Liver (tissue), 8 donors: ENCODE measurements at regions not wholly inside any gene's neighbourhood (a gene's known extent, or its start where the extent isn't known, plus 50 kb on each side); places are given as distances from the start of the nearest gene placed in this dataset.

Source experiments
- DNase-seq: peaks from one replicate; pipeline ENCODE4 v3.0.0-alpha.2; 2017; ENCODE audit warnings: low spot score
- H3K27ac ChIP-seq, 2 donors: one replicate each; pipeline ENCODE4 v1.7.0; 2013; ENCODE audit warnings: inconsistent platforms in 2 of 2, low read length in 2 of 2, control low read depth in 1 of 2, low read depth in 1 of 2, mild to moderate bottlenecking in 1 of 2
- H3K27me3 ChIP-seq, 4 donors: one replicate each; pipeline versions ENCODE4 v1.6.1 to v1.7.0; 2013; ENCODE audit warnings: low read length in 3 of 4, inconsistent platforms in 1 of 4, mild to moderate bottlenecking in 1 of 4, moderate library complexity in 1 of 4; ENCODE audit not compliant: control insufficient read depth in 4 of 4, insufficient read depth in 4 of 4
- H3K36me3 ChIP-seq, 4 donors: one replicate each; pipeline versions ENCODE4 v1.6.1 to v1.7.0; 2013; ENCODE audit warnings: low read length in 3 of 4, mild to moderate bottlenecking in 3 of 4, low read depth in 1 of 4, moderate library complexity in 1 of 4; ENCODE audit not compliant: control insufficient read depth in 4 of 4, insufficient read depth in 3 of 4
- H3K4me1 ChIP-seq, 4 donors: one replicate each; pipeline versions ENCODE4 v1.6.1 to v1.7.0; 2013; ENCODE audit warnings: low read length in 3 of 4, mild to moderate bottlenecking in 3 of 4, moderate library complexity in 1 of 4; ENCODE audit not compliant: control insufficient read depth in 4 of 4, insufficient read depth in 4 of 4
- H3K4me3 ChIP-seq, 3 donors: one replicate each; pipeline versions ENCODE4 v1.6.1 to v1.7.0; 2013; ENCODE audit warnings: low read length in 3 of 3, control low read depth in 1 of 3, low read depth in 1 of 3, mild to moderate bottlenecking in 1 of 3
- H3K9ac ChIP-seq, 2 donors: one replicate each; pipeline ENCODE4 v1.7.0; 2013; ENCODE audit warnings: low read length in 2 of 2, mild to moderate bottlenecking in 2 of 2, moderate library complexity in 2 of 2, control low read depth in 1 of 2, low read depth in 1 of 2
- H3K9me3 ChIP-seq, 4 donors: one replicate each; pipeline versions ENCODE4 v1.6.1 to v1.7.0; 2013; ENCODE audit warnings: low read length in 3 of 4; ENCODE audit not compliant: control insufficient read depth in 4 of 4
- EGR1 ChIP-seq, 2 donors: IDR thresholded peaks; 2 replicates each; pipeline ENCODE4 v1.6.1; 2016 to 2018; ENCODE audit warnings: antibody characterized with exemption in 2 of 2, low read depth in 2 of 2
- FOXA1 ChIP-seq: IDR thresholded peaks from 2 replicates; pipeline ENCODE4 v1.6.1; 2016; ENCODE audit warnings: antibody characterized with exemption
- FOXA2 ChIP-seq: IDR thresholded peaks from 2 replicates; pipeline ENCODE4 v1.6.1; 2016; ENCODE audit warnings: antibody characterized with exemption
- GABPA ChIP-seq, 2 donors: IDR thresholded peaks in 1 of 2; conservative IDR thresholded peaks in 1 of 2; 2 replicates each; pipeline ENCODE4 v1.6.1; 2016; ENCODE audit warnings: antibody characterized with exemption in 2 of 2, mild to moderate bottlenecking in 1 of 2, moderate library complexity in 1 of 2
- HNF4G ChIP-seq: IDR thresholded peaks from 2 replicates; pipeline ENCODE4 v1.6.1; 2016; ENCODE audit warnings: antibody characterized with exemption
- JUND ChIP-seq, 2 donors: IDR thresholded peaks; 2 replicates each; pipeline ENCODE4 v1.6.1; 2016; ENCODE audit warnings: antibody characterized with exemption in 2 of 2
- NR2F2 ChIP-seq: IDR thresholded peaks from 2 replicates; pipeline ENCODE4 v1.6.1; 2016; ENCODE audit warnings: antibody characterized with exemption
- RAD21 ChIP-seq, 2 donors: IDR thresholded peaks; 2 replicates each; pipeline ENCODE4 v1.6.1; 2016; ENCODE audit warnings: antibody characterized with exemption in 2 of 2, mild to moderate bottlenecking in 2 of 2
- RXRA ChIP-seq, 2 donors: IDR thresholded peaks; 2 replicates each; pipeline ENCODE4 v1.6.1; 2017 to 2018; ENCODE audit warnings: antibody characterized with exemption in 2 of 2, mild to moderate bottlenecking in 1 of 2
- TAF1 ChIP-seq: conservative IDR thresholded peaks from 2 replicates; pipeline ENCODE4 v1.6.1; 2016; ENCODE audit warnings: antibody characterized with exemption, mild to moderate bottlenecking
- WGBS: extraction: QIAGEN DNeasy Blood & Tissue Kit; methylation state at CpG from one replicate; pipeline ENCODE4 v1.1.7; 2013; 5-methylcytosine and 5-hydroxymethylcytosine counted together
- TF ChIP-seq, protein P1 (sequence below): fragments of 150-350 bp; IDR thresholded peaks from 2 replicates; pipeline ENCODE4 v1.5.1; 2017; ENCODE audit warnings: improper control_type of control experiment, low read depth, low read length; ENCODE audit not compliant: missing input control
- TF ChIP-seq, protein P2 (sequence below): IDR thresholded peaks from 2 replicates; pipeline ENCODE4 v1.6.1; 2016; ENCODE audit warnings: antibody characterized with exemption
- TF ChIP-seq, protein P3 (sequence below): IDR thresholded peaks from 2 replicates; pipeline ENCODE4 v1.6.1; 2016; ENCODE audit warnings: antibody characterized with exemption, mild to moderate bottlenecking
- TF ChIP-seq, protein P4 (sequence below): IDR thresholded peaks from 2 replicates; pipeline ENCODE4 v1.6.1; 2016; ENCODE audit warnings: antibody characterized with exemption
- donor health status: healthy.
- donor health status: healthy.
- donor health status: healthy.
- donor health status: healthy.
- donor health status: healthy.

DNA sequence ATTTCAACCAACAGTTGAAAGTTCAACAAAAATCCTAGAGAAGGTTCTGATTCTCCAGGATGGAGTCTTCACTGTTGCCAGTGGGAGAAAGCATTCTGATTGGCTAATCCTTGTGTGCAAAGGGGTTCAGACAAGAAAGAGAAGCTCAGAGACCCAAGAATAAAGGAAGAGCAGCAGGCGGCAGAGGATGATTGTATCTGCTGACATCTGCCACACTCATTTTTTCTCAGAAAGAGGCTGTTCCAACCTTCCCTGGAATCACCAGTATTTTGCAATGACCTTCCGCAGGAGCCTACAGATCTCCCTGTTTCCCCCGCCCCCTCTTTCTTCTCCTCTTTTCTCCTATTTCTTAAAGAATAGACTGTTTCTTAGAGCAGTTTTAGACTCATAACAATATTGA is 376.7 kb downstream of the CDH26 start:
- Histone ChIP-seq H3K9ac (no peak overlapping the region), H3K36me3 (no peaks in the 10 kb centered on the region), H3K4me1 (no peaks in the 10 kb centered on the region), H3K27ac (no peak overlapping the region), H3K27me3 (no peaks in the 10 kb centered on the region), H3K9me3 (no peaks in the 10 kb centered on the region), H3K4me3 (no peak overlapping the region)
- TF ChIP-seq, protein P1, sequence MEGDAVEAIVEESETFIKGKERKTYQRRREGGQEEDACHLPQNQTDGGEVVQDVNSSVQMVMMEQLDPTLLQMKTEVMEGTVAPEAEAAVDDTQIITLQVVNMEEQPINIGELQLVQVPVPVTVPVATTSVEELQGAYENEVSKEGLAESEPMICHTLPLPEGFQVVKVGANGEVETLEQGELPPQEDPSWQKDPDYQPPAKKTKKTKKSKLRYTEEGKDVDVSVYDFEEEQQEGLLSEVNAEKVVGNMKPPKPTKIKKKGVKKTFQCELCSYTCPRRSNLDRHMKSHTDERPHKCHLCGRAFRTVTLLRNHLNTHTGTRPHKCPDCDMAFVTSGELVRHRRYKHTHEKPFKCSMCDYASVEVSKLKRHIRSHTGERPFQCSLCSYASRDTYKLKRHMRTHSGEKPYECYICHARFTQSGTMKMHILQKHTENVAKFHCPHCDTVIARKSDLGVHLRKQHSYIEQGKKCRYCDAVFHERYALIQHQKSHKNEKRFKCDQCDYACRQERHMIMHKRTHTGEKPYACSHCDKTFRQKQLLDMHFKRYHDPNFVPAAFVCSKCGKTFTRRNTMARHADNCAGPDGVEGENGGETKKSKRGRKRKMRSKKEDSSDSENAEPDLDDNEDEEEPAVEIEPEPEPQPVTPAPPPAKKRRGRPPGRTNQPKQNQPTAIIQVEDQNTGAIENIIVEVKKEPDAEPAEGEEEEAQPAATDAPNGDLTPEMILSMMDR = no peak
- TF ChIP-seq RXRA (IDR thresholded peaks at IDR 0.05) (no peak), FOXA1 (no peak), HNF4G (no peak), NR2F2 (no peak), GABPA (IDR thresholded peaks at IDR 0.05 in 1 of 2, conservative IDR thresholded peaks at IDR 0.05 in 1 of 2) (no peak), RAD21 (IDR thresholded peaks at IDR 0.05) (no peak)
- TF ChIP-seq, protein P2, sequence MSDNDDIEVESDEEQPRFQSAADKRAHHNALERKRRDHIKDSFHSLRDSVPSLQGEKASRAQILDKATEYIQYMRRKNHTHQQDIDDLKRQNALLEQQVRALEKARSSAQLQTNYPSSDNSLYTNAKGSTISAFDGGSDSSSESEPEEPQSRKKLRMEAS = no peak
- TF ChIP-seq, protein P3, sequence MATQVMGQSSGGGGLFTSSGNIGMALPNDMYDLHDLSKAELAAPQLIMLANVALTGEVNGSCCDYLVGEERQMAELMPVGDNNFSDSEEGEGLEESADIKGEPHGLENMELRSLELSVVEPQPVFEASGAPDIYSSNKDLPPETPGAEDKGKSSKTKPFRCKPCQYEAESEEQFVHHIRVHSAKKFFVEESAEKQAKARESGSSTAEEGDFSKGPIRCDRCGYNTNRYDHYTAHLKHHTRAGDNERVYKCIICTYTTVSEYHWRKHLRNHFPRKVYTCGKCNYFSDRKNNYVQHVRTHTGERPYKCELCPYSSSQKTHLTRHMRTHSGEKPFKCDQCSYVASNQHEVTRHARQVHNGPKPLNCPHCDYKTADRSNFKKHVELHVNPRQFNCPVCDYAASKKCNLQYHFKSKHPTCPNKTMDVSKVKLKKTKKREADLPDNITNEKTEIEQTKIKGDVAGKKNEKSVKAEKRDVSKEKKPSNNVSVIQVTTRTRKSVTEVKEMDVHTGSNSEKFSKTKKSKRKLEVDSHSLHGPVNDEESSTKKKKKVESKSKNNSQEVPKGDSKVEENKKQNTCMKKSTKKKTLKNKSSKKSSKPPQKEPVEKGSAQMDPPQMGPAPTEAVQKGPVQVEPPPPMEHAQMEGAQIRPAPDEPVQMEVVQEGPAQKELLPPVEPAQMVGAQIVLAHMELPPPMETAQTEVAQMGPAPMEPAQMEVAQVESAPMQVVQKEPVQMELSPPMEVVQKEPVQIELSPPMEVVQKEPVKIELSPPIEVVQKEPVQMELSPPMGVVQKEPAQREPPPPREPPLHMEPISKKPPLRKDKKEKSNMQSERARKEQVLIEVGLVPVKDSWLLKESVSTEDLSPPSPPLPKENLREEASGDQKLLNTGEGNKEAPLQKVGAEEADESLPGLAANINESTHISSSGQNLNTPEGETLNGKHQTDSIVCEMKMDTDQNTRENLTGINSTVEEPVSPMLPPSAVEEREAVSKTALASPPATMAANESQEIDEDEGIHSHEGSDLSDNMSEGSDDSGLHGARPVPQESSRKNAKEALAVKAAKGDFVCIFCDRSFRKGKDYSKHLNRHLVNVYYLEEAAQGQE = no peak
- no peak for DNase-seq
- 79% methylated on average over 3 of the region's 3 CpGs for WGBS

DNA sequence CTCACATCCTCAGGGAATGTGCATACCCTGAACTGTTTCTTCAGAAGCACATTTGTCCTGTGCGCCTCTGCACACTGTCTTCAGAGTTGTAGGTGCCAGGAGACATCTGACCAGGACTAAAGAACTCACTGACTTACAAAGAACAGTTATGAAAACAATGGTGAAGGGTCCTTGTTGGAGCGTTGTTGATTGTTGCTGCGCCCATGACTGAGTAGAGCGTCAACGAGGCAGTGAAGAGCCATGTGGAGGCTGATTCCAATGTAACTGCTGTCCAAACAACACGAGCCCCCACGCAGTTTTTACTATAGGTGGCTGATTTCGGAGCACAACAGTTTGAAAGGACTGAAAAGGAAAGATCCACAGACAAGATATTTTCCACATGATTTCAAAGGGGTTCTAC is 380.3 kb downstream of the CDH26 start:
- H3K36me3 ChIP-seq = no peaks in the 10 kb centered on the region
- H3K27ac ChIP-seq = no peak overlapping the region
- no peak for DNase-seq
- H3K9ac ChIP-seq = no peak overlapping the region
- no peaks in the 10 kb centered on the region for H3K4me1 ChIP-seq
- H3K9me3 ChIP-seq = no peaks in the 10 kb centered on the region
- TF ChIP-seq HNF4G (no peak), FOXA2 (no peak), EGR1 (IDR thresholded peaks at IDR 0.05; ENCODE audit: low read depth in 2 of 2) (no peak), TAF1 (no peak), RXRA (IDR thresholded peaks at IDR 0.05) (no peak), RAD21 (IDR thresholded peaks at IDR 0.05) (no peak), JUND (IDR thresholded peaks at IDR 0.05) (no peak)
- TF ChIP-seq, protein P1 = no peak
- TF ChIP-seq, protein P3 = no peak
- TF ChIP-seq, protein P4, sequence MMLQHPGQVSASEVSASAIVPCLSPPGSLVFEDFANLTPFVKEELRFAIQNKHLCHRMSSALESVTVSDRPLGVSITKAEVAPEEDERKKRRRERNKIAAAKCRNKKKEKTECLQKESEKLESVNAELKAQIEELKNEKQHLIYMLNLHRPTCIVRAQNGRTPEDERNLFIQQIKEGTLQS = no peak
- WGBS = 73% methylated on average over 8 of the region's 8 CpGs
- H3K27me3 ChIP-seq = peaks cover 0 to 3% (median 0%) of the 10 kb centered on the region in 4 donors
- no peak overlapping the region for H3K4me3 ChIP-seq
